ENCODE measurements at regions not wholly inside any gene's neighbourhood (a gene's known extent, or its start where the extent isn't known, plus 50 kb on each side); places are given as distances from the start of the nearest gene placed in this dataset.

GRCh38 chr16:6496996-6497395, 835.6 kb upstream of the RBFOX1 start:
- TF ChIP-seq CTCF (conservative IDR thresholded peaks at IDR 0.05; ENCODE audit: low read depth, low read length) (no peak), USF2 (IDR thresholded peaks at IDR 0.05; ENCODE audit: low read depth, low read length) (no peak), MAFK (IDR thresholded peaks at IDR 0.05; ENCODE audit: low read depth, low read length) (no peak), POLR2A (IDR thresholded peaks at IDR 0.05; ENCODE audit: low read depth, low read length) (no peak)
